ENCODE measurements at regions not wholly inside any gene's neighbourhood (a gene's known extent, or its start where the extent isn't known, plus 50 kb on each side); places are given as distances from the start of the nearest gene placed in this dataset.

DNA sequence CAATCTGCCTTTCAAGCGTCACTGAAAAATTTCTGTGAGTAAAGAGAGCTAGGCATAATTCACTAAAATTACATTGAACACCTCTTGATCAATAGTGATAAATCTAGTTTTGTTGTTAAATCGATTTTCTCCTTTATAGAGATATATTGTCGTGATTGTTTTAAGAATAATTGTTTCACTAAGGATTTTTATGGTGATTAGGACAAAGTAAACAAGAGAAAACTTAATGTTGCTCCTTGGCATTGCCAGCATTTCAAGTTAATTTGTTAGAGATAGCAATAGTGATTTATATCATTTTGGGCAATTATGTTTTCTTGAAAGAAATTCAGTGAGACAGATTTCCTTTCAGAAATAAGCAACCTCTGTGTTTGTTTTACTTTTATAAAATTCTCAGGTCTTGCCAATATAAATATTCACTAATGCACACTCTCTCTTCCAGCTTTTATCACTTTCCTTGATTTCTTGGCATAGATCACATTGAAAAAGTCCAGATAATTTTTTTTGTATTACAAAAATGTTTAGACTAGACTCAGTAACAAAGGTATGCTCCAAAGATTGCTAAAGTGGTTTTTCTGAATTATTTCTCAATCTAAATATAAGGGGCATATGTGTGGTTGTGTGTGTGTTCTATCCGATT is 538.7 kb downstream of the TFEC start:
- Histone ChIP-seq H3K27me3 (ENCODE audit: control insufficient read depth in 1 of 2, insufficient read depth in 2 of 2, low read length in 2 of 2) (no peaks in the 10 kb centered on the region), H3K9ac (ENCODE audit: low read length) (no peak overlapping the region), H3K4me3 (ENCODE audit: low read depth in 1 of 2, low read length in 2 of 2) (no peak overlapping the region), H3K36me3 (ENCODE audit: insufficient read depth, low read length) (no peaks in the 10 kb centered on the region), H3K4me1 (ENCODE audit: insufficient read depth, low read length) (no peaks in the 10 kb centered on the region), H3K27ac (ENCODE audit: low read depth, low read length) (no peak overlapping the region), H3K9me3 (ENCODE audit: low read length) (no peaks in the 10 kb centered on the region)

GRCh38 chr7:115479448-115479847 is 551.1 kb downstream of the TFEC start:
- Histone ChIP-seq H3K4me3 (ENCODE audit: low read depth in 1 of 2, low read length in 2 of 2) (no peak overlapping the region), H3K9me3 (ENCODE audit: low read length) (no peaks in the 10 kb centered on the region), H3K9ac (ENCODE audit: low read length) (no peak overlapping the region), H3K27ac (ENCODE audit: low read depth, low read length) (no peak overlapping the region), H3K27me3 (ENCODE audit: control insufficient read depth in 1 of 2, insufficient read depth in 2 of 2, low read length in 2 of 2) (no peaks in the 10 kb centered on the region), H3K36me3 (ENCODE audit: insufficient read depth, low read length) (no peaks in the 10 kb centered on the region), H3K4me1 (ENCODE audit: insufficient read depth, low read length) (no peaks in the 10 kb centered on the region)

DNA sequence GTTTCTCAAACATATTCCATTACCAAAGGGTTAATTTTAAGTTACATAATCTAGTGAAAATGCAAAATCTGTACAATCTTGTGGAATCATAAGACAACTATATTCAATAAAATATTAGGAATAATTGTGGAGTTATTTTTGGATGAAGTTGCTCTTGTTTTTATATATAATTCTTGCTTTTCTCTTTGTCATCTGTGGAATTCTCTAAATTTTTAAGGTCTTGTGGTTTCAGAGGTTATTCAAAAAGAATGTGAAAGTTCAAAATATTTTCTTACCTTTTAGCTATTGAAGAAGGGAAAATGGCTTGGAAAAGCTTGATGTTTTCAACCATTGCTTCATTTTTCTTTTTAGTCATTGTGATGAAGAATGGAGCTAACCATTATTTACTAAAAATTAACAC is 552.1 kb downstream of the TFEC start:
- Histone ChIP-seq H3K9ac (ENCODE audit: low read length) (no peak overlapping the region), H3K27me3 (ENCODE audit: control insufficient read depth in 1 of 2, insufficient read depth in 2 of 2, low read length in 2 of 2) (no peaks in the 10 kb centered on the region), H3K9me3 (ENCODE audit: low read length) (no peaks in the 10 kb centered on the region), H3K36me3 (ENCODE audit: insufficient read depth, low read length) (no peaks in the 10 kb centered on the region), H3K4me1 (ENCODE audit: insufficient read depth, low read length) (no peaks in the 10 kb centered on the region), H3K27ac (ENCODE audit: low read depth, low read length) (no peak overlapping the region), H3K4me3 (ENCODE audit: low read depth in 1 of 2, low read length in 2 of 2) (no peak overlapping the region)

GRCh38 chr7:115477193-115477651 is 553.3 kb downstream of the TFEC start:
- Histone ChIP-seq H3K9ac (ENCODE audit: low read length) (no peak overlapping the region), H3K4me1 (ENCODE audit: insufficient read depth, low read length) (no peaks in the 10 kb centered on the region), H3K27ac (ENCODE audit: low read depth, low read length) (no peak overlapping the region), H3K4me3 (ENCODE audit: low read depth in 1 of 2, low read length in 2 of 2) (peak overlapping the region; percentile 42 to 68), H3K9me3 (ENCODE audit: low read length) (no peaks in the 10 kb centered on the region), H3K27me3 (ENCODE audit: control insufficient read depth in 1 of 2, insufficient read depth in 2 of 2, low read length in 2 of 2) (no peaks in the 10 kb centered on the region), H3K36me3 (ENCODE audit: insufficient read depth, low read length) (no peaks in the 10 kb centered on the region)

DNA sequence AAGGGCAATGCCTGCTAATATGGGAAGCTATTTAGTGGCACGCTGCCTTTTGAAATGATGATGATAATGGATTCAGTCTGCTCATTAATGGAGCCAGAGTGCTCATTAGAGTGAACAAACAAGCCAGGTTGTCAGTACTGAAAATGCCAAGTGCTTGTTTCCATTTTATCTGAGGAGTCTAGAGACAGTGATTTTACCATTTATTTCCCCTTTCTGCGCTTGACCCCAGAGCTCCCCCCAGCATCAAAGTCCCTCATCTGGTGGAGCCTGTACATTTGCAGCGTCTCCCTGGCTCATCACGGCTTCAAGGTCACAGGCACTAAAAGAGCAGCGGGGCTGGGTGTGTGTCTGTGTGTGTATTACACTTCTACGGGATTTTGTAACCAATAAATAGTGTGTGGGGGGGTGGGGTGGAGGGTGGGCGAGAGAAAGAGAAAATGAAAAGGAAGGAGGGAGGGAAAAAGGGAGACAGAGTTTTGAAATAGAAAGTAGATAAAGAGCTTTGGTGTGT is 553.8 kb downstream of the TFEC start:
- Histone ChIP-seq H3K4me1 (ENCODE audit: insufficient read depth, low read length) (no peaks in the 10 kb centered on the region), H3K9me3 (ENCODE audit: low read length) (no peaks in the 10 kb centered on the region), H3K9ac (ENCODE audit: low read length) (no peak overlapping the region), H3K4me3 (ENCODE audit: low read depth in 1 of 2, low read length in 2 of 2) (peak overlapping the region; percentile 42 to 68), H3K36me3 (ENCODE audit: insufficient read depth, low read length) (no peaks in the 10 kb centered on the region), H3K27me3 (ENCODE audit: control insufficient read depth in 1 of 2, insufficient read depth in 2 of 2, low read length in 2 of 2) (no peaks in the 10 kb centered on the region), H3K27ac (ENCODE audit: low read depth, low read length) (no peak overlapping the region)

DNA sequence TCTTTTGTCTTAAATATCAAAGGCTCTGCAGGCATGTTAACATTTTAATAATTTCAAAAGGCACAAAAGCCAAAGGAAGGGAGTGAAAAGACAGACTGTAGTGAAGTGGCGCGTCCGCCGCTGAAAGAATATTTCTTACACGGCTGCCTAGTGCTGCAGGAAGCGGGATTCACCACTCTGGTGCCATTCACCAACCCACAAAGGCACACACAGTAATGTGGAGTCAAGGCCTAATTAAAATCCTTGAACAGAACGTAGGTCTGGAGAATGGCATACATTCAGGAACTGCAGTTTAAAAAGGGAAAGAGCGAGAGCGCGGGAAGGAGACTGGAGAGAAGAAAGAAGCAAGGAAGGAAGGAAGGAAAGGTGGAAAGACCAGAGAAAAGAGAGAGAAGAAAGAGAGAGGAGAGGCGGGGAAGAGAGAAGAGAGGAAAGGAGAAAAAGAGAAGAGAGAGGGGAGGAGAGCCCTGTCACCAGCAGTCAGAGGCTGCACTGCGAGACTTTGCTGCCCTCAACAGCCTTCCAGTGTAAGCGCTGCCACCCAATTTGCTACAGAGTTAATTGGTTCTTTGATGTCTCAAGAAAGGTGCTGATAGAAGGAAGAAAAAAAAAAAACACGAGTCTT is 554.0 kb downstream of the MDFIC start:
- H3K27me3 ChIP-seq (ENCODE audit: control insufficient read depth in 1 of 2, insufficient read depth in 2 of 2, low read length in 2 of 2): no peaks in the 10 kb centered on the region
- H3K9ac ChIP-seq (ENCODE audit: low read length): no peak overlapping the region
- no peaks in the 10 kb centered on the region for H3K9me3 ChIP-seq (ENCODE audit: low read length)
- H3K36me3 ChIP-seq (ENCODE audit: insufficient read depth, low read length): no peaks in the 10 kb centered on the region
- no peak overlapping the region for H3K4me3 ChIP-seq (ENCODE audit: low read depth in 1 of 2, low read length in 2 of 2)
- no peaks in the 10 kb centered on the region for H3K4me1 ChIP-seq (ENCODE audit: insufficient read depth, low read length)
- no peak overlapping the region for H3K27ac ChIP-seq (ENCODE audit: low read depth, low read length)

DNA sequence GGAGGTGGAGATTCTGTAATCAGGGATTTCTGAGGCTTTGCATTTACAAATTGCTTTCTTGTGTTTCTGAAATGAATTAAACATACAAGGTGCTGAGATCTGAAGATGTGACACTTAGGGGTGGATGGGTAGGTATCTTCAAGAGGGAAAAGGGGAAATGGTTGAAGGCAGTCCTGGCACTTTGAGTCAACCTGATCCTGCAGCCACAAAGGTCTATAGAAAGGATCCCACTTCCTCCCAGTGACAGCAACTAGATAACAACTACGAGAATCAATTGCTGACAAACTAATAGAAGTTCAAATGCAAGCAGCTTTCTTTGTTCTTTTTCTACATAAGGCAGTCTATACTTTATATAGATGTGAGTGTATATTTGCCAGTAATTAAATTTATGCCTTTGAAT is 553.3 kb downstream of the MDFIC start:
- no peak overlapping the region for H3K9ac ChIP-seq (ENCODE audit: low read length)
- H3K36me3 ChIP-seq (ENCODE audit: insufficient read depth, low read length): no peaks in the 10 kb centered on the region
- H3K27ac ChIP-seq (ENCODE audit: low read depth, low read length): no peak overlapping the region
- no peaks in the 10 kb centered on the region for H3K9me3 ChIP-seq (ENCODE audit: low read length)
- no peak overlapping the region for H3K4me3 ChIP-seq (ENCODE audit: low read depth in 1 of 2, low read length in 2 of 2)
- no peaks in the 10 kb centered on the region for H3K27me3 ChIP-seq (ENCODE audit: control insufficient read depth in 1 of 2, insufficient read depth in 2 of 2, low read length in 2 of 2)
- no peaks in the 10 kb centered on the region for H3K4me1 ChIP-seq (ENCODE audit: insufficient read depth, low read length)

DNA sequence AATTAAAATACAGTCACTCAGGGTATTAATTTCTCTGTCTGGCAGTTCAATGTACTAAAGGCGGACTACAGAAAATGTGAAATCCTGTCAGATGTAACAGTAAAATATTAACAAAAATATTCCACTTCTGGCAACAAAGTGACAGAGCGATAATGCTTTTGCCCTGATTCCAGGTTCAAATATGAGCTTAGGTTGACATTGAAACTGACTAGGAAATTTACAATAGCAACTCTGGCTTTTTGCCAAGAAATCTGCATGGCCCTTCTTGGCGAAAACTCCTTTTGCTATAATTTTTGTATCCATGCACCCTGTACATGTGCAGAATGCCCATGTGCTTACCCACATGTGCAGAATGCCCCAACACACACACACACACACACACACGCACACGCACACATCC is 552.2 kb downstream of the MDFIC start:
- no peaks in the 10 kb centered on the region for H3K4me1 ChIP-seq (ENCODE audit: insufficient read depth, low read length)
- no peaks in the 10 kb centered on the region for H3K9me3 ChIP-seq (ENCODE audit: low read length)
- no peaks in the 10 kb centered on the region for H3K27me3 ChIP-seq (ENCODE audit: control insufficient read depth in 1 of 2, insufficient read depth in 2 of 2, low read length in 2 of 2)
- no peak overlapping the region for H3K9ac ChIP-seq (ENCODE audit: low read length)
- H3K4me3 ChIP-seq (ENCODE audit: low read depth in 1 of 2, low read length in 2 of 2): no peak overlapping the region
- H3K36me3 ChIP-seq (ENCODE audit: insufficient read depth, low read length): no peaks in the 10 kb centered on the region
- H3K27ac ChIP-seq (ENCODE audit: low read depth, low read length): no peak overlapping the region

DNA sequence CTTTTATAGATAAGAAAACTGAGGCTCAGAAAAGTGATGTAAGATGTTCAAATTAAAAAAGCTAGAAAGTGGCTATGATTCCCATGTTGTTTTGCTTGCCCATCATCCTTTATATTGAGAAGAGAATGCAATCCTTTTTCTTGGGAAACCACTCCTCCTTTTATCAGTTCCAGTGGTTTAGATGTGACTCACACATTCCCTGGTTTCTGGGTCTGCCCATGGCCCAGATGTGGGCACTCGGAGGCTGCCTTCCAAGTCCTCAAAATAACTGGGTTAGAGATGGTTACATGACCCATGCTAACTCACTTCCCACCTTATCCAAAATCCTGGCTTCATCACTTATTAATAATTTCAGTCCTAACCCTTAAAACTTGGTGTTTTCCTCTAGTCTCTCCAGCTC is 550.0 kb downstream of the MDFIC start:
- Histone ChIP-seq H3K9ac (ENCODE audit: low read length) (no peak overlapping the region), H3K27ac (ENCODE audit: low read depth, low read length) (no peak overlapping the region), H3K9me3 (ENCODE audit: low read length) (no peaks in the 10 kb centered on the region), H3K4me1 (ENCODE audit: insufficient read depth, low read length) (no peaks in the 10 kb centered on the region), H3K27me3 (ENCODE audit: control insufficient read depth in 1 of 2, insufficient read depth in 2 of 2, low read length in 2 of 2) (no peaks in the 10 kb centered on the region), H3K4me3 (ENCODE audit: low read depth in 1 of 2, low read length in 2 of 2) (no peak overlapping the region), H3K36me3 (ENCODE audit: insufficient read depth, low read length) (no peaks in the 10 kb centered on the region)

GRCh38 chr7:115462301-115463015 is 540.6 kb downstream of the MDFIC start:
- H3K36me3 ChIP-seq (ENCODE audit: insufficient read depth, low read length): no peaks in the 10 kb centered on the region
- H3K27ac ChIP-seq (ENCODE audit: low read depth, low read length): no peak overlapping the region
- H3K4me3 ChIP-seq (ENCODE audit: low read depth in 1 of 2, low read length in 2 of 2): no peak overlapping the region
- no peaks in the 10 kb centered on the region for H3K27me3 ChIP-seq (ENCODE audit: control insufficient read depth in 1 of 2, insufficient read depth in 2 of 2, low read length in 2 of 2)
- H3K9me3 ChIP-seq (ENCODE audit: low read length): no peaks in the 10 kb centered on the region
- H3K4me1 ChIP-seq (ENCODE audit: insufficient read depth, low read length): no peaks in the 10 kb centered on the region
- H3K9ac ChIP-seq (ENCODE audit: low read length): no peak overlapping the region

- no peaks in the 10 kb centered on the region for H3K27me3 ChIP-seq (ENCODE audit: control insufficient read depth in 1 of 2, insufficient read depth in 2 of 2, low read length in 2 of 2)
- no peaks in the 10 kb centered on the region for H3K4me1 ChIP-seq (ENCODE audit: insufficient read depth, low read length)
- no peak overlapping the region for H3K27ac ChIP-seq (ENCODE audit: low read depth, low read length)
- no peaks in the 10 kb centered on the region for H3K9me3 ChIP-seq (ENCODE audit: low read length)
- H3K9ac ChIP-seq (ENCODE audit: low read length): no peak overlapping the region
- no peak overlapping the region for H3K4me3 ChIP-seq (ENCODE audit: low read depth in 1 of 2, low read length in 2 of 2)
- H3K36me3 ChIP-seq (ENCODE audit: insufficient read depth, low read length): no peaks in the 10 kb centered on the region
These were observed 527.8 kb downstream of the MDFIC start for GRCh38 chr7:115449689-115450088.
